OCI-LY3 (cell line): ENCODE measurements at regions not wholly inside any gene's neighbourhood (a gene's known extent, or its start where the extent isn't known, plus 50 kb on each side); places are given as distances from the start of the nearest gene placed in this dataset.

ENCODE experiments used
- EZH2phosphoT487 ChIP-seq: fragments of 200-600 bp; shearing (Covaris generic); IDR thresholded peaks from 2 replicates; pipeline ENCODE4 v1.6.1; 2018; ENCODE audit warnings: antibody characterized with exemption, mixed run types, low read depth
- TF ChIP-seq, protein P1 (sequence below): fragments of 200-600, 300-600 bp; sonication (generic); IDR thresholded peaks from 2 replicates; pipeline ENCODE4 v1.5.1; 2014; ENCODE audit warnings: antibody characterized with exemption, low read length, low read depth

DNA sequence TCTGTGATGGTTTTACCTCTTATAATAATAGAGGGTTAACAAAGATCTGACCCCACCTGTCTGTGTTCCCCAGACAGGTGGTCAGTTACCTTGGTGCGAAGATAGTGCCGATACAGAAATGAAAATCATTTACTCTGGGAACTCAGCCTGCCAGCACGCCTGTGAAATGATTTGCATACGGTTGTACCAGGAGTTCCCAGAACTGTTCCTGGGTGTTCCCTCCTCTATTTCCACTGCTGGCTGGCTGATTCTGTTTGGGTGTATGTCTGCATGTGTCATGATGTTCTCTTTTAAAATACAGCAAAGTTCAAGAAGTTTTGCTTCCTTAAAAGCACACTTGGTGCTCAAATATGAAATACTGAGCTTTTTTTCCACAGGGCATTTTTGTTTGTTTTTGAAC lies 527.1 kb downstream of the FGF9 start:
- TF ChIP-seq, protein P1, sequence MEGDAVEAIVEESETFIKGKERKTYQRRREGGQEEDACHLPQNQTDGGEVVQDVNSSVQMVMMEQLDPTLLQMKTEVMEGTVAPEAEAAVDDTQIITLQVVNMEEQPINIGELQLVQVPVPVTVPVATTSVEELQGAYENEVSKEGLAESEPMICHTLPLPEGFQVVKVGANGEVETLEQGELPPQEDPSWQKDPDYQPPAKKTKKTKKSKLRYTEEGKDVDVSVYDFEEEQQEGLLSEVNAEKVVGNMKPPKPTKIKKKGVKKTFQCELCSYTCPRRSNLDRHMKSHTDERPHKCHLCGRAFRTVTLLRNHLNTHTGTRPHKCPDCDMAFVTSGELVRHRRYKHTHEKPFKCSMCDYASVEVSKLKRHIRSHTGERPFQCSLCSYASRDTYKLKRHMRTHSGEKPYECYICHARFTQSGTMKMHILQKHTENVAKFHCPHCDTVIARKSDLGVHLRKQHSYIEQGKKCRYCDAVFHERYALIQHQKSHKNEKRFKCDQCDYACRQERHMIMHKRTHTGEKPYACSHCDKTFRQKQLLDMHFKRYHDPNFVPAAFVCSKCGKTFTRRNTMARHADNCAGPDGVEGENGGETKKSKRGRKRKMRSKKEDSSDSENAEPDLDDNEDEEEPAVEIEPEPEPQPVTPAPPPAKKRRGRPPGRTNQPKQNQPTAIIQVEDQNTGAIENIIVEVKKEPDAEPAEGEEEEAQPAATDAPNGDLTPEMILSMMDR = no peak
- no peak for TF ChIP-seq EZH2phosphoT487
